SW480 (cell line): ENCODE measurements at regions not wholly inside any gene's neighbourhood (a gene's known extent, or its start where the extent isn't known, plus 50 kb on each side); places are given as distances from the start of the nearest gene placed in this dataset.
A peak's percentile ranks its signal among the peaks of the same experiment; 100 is the strongest.

Source experiments
- DNase-seq: peaks from one replicate; pipeline ENCODE4 v3.0.0-alpha.2; 2016; ENCODE audit warnings: low spot score

- no peak for DNase-seq
Measured at GRCh38 chr5:64110222-64110621, 55.4 kb upstream of the RNF180 start.

GRCh38 chr5:64108674-64109073 is 57.0 kb upstream of the RNF180 start:
- no peak for DNase-seq

GRCh38 chr5:64100203-64100602 is 65.4 kb upstream of the RNF180 start:
- DNase-seq, result no peak

- DNase-seq, result no peak
Measured at GRCh38 chr5:64096771-64097170, 68.9 kb upstream of the RNF180 start.

GRCh38 chr5:64077589-64077988 is 88.1 kb upstream of the RNF180 start:
- DNase-seq, result no peak

- peak; percentile 43 for DNase-seq
Measured at GRCh38 chr5:64074533-64074932, 91.1 kb upstream of the RNF180 start.

GRCh38 chr5:64069486-64069885 is 96.2 kb upstream of the RNF180 start:
- DNase-seq, result no peak

- no peak for DNase-seq
Measured at GRCh38 chr5:64050296-64050695, 88.1 kb upstream of the HTR1A start.

GRCh38 chr5:64040490-64040889 is 78.2 kb upstream of the HTR1A start:
- no peak for DNase-seq

- DNase-seq, result no peak
Measured at GRCh38 chr5:64026493-64026892, 64.2 kb upstream of the HTR1A start.

GRCh38 chr5:64019746-64020145 is 57.5 kb upstream of the HTR1A start:
- no peak for DNase-seq

GRCh38 chr5:64018966-64019365 is 56.7 kb upstream of the HTR1A start:
- no peak for DNase-seq

- DNase-seq, result no peak
Measured at GRCh38 chr5:64015824-64016223, 53.6 kb upstream of the HTR1A start.
